ENCODE measurements at regions not wholly inside any gene's neighbourhood (a gene's known extent, or its start where the extent isn't known, plus 50 kb on each side); places are given as distances from the start of the nearest gene placed in this dataset.

DNA sequence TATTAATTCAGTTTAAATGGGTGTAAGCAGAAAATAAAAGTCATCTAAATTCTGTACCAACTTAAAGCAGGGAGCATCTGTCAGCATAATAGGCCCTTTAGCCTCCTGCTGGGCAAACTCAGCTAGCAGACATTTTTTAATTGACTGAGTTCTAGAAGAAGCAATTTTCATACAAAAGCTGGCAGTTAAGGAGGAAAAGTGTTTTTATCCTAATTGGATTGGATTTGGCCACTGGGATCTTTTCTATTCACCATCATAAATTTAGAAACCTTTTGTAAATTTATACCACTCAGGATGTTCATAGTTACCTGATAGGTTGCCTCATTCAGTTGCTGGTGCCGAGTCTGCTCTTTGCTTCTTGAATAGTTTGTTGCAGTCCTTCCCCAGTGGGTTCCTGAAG lies 262.7 kb upstream of the FSIP2 start:
- H3K4me3 ChIP-seq (replicated peaks; ENCODE audit: low read depth, low read length), result no peak overlapping the region
- TF ChIP-seq CTCF (IDR thresholded peaks at IDR 0.05; ENCODE audit: low read depth, low read length, missing control alignments), result no peak
- DNase-seq (ENCODE audit: extremely low read depth, low read depth), result no peak

- DNase-seq (ENCODE audit: extremely low read depth, low read depth), result no peak
- no peak overlapping the region for H3K4me3 ChIP-seq (replicated peaks; ENCODE audit: low read depth, low read length)
- no peak for TF ChIP-seq CTCF (IDR thresholded peaks at IDR 0.05; ENCODE audit: low read depth, low read length, missing control alignments)
Observed at GRCh38 chr2:185477452-185477851, 261.2 kb upstream of the FSIP2 start.

GRCh38 chr2:185484602-185485001 lies 254.0 kb upstream of the FSIP2 start:
- DNase-seq (ENCODE audit: extremely low read depth, low read depth), result no peak
- H3K4me3 ChIP-seq (replicated peaks; ENCODE audit: low read depth, low read length), result no peak overlapping the region
- TF ChIP-seq CTCF (IDR thresholded peaks at IDR 0.05; ENCODE audit: low read depth, low read length, missing control alignments), result no peak

- no peak overlapping the region for H3K4me3 ChIP-seq (replicated peaks; ENCODE audit: low read depth, low read length)
- DNase-seq (ENCODE audit: extremely low read depth, low read depth), result no peak
- TF ChIP-seq CTCF (IDR thresholded peaks at IDR 0.05; ENCODE audit: low read depth, low read length, missing control alignments), result no peak
Observed at GRCh38 chr2:185502351-185502750, 236.3 kb upstream of the FSIP2 start.

GRCh38 chr2:185507719-185508118 lies 230.9 kb upstream of the FSIP2 start:
- no peak overlapping the region for H3K4me3 ChIP-seq (replicated peaks; ENCODE audit: low read depth, low read length)
- DNase-seq (ENCODE audit: extremely low read depth, low read depth), result no peak
- no peak for TF ChIP-seq CTCF (IDR thresholded peaks at IDR 0.05; ENCODE audit: low read depth, low read length, missing control alignments)

DNA sequence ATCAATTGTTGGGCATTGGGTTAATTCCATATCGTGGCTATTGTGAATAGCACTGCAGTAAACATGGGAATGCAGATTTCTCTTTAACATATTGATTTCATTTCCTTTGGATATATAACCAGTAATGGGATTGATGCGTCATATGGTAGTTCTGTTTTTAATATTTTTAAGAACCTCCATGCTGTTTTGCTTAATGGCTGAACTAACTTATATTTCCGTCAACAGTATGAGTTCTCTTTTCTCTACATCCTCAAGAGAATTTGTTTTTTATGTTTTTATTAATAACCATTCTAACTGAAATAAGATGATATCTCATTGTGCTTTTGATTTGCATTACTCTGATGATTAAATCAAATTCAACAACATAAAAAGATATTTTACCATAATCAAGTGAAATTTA lies 228.5 kb upstream of the FSIP2 start:
- H3K4me3 ChIP-seq (replicated peaks; ENCODE audit: low read depth, low read length), result no peak overlapping the region
- TF ChIP-seq CTCF (IDR thresholded peaks at IDR 0.05; ENCODE audit: low read depth, low read length, missing control alignments), result no peak
- DNase-seq (ENCODE audit: extremely low read depth, low read depth), result no peak

DNA sequence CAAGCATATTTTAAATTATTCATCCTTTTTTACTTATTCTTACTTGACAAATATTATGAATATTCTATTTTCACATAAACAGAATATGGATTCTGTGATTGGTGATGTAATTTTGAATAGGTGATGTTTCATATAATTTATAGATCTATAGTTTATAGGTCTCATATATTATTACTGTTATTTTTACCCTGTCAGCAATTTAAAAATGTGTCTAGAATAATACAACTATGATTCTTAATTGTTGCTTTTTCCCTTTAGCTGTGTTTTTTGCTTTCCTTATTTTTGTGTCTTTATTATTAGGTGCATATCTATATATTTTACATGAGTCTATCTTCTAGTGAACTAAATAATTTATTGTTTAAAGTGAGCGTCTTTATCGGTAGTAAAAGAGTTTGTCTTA lies 226.7 kb upstream of the FSIP2 start:
- no peak overlapping the region for H3K4me3 ChIP-seq (replicated peaks; ENCODE audit: low read depth, low read length)
- DNase-seq (ENCODE audit: extremely low read depth, low read depth), result no peak
- TF ChIP-seq CTCF (IDR thresholded peaks at IDR 0.05; ENCODE audit: low read depth, low read length, missing control alignments), result no peak

All from HFF-Myc (cell line).